GM19438 (cell line): ENCODE measurements at regions not wholly inside any gene's neighbourhood (a gene's known extent, or its start where the extent isn't known, plus 50 kb on each side); places are given as distances from the start of the nearest gene placed in this dataset.

Experiments used
- ATAC-seq: cut with Tn5 transposase; IDR thresholded peaks from one replicate; pipeline ENCODE4 v1.9.1; 2021; ENCODE audit warnings: low read depth; ENCODE audit not compliant: unreplicated experiment

DNA sequence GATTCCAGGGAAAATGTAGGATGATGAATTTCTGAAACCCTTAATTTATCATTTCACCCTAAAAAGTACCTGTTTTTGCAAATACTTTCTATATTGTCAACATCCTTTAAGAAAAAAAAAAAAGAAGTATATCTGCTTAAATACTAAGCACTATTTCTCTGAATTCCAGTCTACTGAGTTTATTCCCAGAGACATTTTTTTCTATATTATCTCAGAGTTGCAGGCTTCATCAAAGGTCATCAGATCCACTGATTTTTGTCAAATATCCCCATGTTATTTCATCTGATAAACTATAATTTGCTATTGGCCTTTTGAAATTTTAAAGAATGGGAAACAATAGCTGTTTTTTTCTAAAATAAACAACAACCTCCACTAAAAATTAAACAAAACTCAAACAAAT is 357.6 kb upstream of the ID4 start:
- no peak for ATAC-seq

DNA sequence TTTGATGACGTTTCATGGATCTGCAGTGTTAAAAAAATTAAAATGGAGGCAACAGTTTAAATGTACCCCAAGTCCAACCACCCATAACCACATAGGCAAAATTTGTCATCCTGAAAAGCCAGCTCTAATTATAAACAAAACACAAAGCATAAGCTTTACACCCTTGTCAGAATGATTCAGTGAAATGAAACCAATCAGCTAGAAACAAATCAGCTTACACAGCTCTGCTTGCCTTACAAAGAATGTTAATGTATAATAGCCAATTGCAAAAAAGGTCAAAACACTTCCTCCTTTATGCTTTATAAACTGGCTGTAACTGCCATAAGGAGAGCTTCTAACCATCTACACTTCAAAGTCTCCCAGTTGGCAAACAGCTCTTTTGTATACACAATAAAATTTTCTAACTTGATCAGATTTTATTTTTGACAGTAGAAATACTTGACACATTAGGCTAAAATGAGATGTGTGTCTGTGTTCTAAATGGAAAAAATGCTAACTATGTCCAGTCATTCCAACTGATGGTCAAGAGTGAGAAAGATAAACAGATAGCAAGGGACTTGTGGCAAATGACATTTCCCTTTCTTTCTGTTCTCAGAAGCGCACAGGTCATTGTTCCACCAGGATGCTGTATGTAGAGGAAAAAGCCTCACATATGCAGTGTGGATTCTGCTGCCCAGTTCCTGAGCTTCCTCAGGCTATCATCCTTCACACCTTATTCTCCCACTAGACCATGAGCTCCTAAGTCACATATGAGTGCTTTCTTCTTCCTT is 344.3 kb upstream of the ID4 start:
- ATAC-seq = no peak

GRCh38 chr6:19501737-19502245 is 335.4 kb upstream of the ID4 start:
- ATAC-seq = no peak

- ATAC-seq = no peak
Observed at GRCh38 chr6:19502301-19502700, 334.9 kb upstream of the ID4 start.

- ATAC-seq = no peak
Observed at GRCh38 chr6:19515939-19516338, 321.2 kb upstream of the ID4 start.

GRCh38 chr6:19519941-19520340 is 317.2 kb upstream of the ID4 start:
- no peak for ATAC-seq

DNA sequence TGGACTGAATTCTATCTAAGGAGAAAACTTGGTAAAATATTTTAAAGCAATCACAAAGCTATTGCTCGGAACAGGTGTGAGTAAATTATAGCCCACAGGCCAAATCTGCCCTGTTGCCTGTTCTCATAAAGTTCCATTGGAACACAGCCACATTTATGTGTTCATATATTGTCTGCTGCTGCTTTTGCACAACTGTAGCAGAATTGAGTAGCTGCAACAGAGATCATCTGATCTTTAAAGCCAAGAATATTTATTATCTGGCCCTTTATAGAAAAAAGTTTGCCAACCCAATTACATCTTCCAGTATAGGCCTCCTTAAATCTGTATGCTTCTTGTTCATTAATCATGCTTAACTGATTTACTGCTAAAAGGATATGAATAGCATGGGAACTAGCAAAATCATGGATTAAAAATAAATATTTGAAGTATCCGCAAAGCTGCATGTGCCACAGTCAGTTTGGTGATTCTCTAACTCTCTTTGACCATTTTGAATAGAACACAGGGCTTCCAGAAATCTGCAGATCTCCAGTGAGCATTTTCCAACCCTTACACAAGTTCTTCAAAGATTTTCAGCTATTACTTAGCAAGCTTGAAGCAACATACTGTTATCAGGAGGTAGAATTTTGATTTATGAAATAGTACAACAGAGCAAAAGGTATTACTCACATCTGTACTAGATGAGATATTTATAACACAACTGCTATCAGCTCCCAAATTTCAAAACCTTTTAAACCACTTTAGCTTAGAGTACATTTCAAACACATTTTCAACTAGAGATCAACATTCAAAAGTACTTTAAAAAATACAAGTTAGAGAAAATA is 312.6 kb upstream of the ID4 start:
- ATAC-seq = no peak

- no peak for ATAC-seq
Observed at GRCh38 chr6:19525673-19526072, 311.5 kb upstream of the ID4 start.

GRCh38 chr6:19530188-19530587 is 307.0 kb upstream of the ID4 start:
- ATAC-seq = no peak

- ATAC-seq = no peak
Observed at GRCh38 chr6:19535351-19535750, 301.8 kb upstream of the ID4 start.

DNA sequence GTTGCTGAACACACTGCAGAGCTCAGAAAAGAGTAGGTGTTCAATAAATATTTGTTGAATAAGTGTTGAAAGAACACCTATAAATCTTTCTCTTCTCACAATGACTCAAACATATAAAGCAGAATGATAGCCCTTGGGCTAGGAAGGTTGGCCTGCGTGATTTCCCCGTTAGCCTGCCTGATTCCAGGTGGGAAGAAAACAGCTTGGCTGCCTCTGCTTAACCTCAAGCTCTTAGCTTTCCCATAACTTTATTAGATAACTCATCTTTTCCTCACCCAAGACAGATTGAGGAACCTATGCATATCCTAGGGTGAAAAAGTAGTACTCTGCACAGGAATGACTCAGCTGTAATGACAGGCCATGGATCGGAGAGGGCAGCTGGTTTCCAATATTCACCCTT is 300.3 kb upstream of the ID4 start:
- no peak for ATAC-seq

GRCh38 chr6:19538096-19538495 is 299.1 kb upstream of the ID4 start:
- no peak for ATAC-seq

DNA sequence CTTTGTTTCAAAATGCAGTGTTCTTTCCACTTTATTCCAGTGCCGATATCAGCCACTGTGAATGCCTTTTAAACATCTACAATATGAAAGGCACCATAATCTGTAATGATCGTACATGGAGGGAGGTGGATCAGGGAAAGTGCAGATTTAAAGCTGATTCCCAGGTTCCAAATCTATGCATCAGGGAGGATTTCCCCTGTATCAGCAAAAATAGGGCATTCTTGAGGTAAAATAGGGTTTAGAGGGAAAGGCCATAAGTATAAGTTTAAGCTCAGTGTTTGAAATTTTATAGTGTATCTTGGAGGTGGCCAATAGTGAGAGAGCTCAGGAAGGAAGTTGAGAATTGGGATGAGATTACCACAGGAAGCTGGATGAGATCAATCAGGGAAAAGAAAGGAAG is 289.7 kb upstream of the ID4 start:
- ATAC-seq = no peak

GRCh38 chr6:19549109-19549508 is 288.1 kb upstream of the ID4 start:
- no peak for ATAC-seq

DNA sequence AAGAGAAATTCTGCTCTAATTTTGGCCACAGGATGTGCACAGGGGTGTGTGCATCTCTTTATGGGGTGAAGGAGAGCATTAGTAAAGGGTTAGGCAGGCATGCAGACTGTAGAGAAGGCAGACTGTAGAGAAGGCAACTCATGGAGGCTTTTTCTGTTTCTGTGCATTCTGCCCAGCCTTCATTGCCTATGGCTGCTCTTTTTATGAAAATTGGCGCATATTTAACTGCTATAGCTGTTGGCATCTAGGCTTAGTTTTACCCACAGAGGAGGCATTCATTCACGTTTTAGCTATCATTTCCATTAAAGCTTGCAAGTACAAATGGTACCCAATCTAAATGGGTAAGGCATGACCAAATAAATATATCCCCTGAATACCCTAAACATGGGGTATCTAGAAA is 286.8 kb upstream of the ID4 start:
- no peak for ATAC-seq

DNA sequence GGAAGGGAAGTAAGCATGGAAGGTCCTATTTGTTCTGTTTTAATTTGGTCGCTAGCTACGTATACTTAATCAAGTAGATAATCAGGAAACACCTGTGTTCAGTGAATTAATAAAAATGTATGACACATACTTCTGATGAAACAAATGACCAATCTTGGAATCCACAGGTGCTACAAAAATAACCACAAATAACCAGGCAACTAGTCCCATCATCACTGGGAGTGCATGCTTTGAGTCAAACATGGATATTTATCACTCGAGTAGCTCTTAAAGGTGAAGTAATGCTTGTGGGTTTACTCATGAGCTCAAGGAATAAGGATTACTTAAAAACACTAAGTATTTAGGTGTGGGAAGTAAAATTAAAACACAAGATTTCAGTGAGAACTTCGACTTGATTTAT is 285.6 kb upstream of the ID4 start:
- ATAC-seq = no peak

GRCh38 chr6:19552076-19552475 is 285.1 kb upstream of the ID4 start:
- no peak for ATAC-seq

- no peak for ATAC-seq
Observed at GRCh38 chr6:19552588-19552987, 284.6 kb upstream of the ID4 start.

DNA sequence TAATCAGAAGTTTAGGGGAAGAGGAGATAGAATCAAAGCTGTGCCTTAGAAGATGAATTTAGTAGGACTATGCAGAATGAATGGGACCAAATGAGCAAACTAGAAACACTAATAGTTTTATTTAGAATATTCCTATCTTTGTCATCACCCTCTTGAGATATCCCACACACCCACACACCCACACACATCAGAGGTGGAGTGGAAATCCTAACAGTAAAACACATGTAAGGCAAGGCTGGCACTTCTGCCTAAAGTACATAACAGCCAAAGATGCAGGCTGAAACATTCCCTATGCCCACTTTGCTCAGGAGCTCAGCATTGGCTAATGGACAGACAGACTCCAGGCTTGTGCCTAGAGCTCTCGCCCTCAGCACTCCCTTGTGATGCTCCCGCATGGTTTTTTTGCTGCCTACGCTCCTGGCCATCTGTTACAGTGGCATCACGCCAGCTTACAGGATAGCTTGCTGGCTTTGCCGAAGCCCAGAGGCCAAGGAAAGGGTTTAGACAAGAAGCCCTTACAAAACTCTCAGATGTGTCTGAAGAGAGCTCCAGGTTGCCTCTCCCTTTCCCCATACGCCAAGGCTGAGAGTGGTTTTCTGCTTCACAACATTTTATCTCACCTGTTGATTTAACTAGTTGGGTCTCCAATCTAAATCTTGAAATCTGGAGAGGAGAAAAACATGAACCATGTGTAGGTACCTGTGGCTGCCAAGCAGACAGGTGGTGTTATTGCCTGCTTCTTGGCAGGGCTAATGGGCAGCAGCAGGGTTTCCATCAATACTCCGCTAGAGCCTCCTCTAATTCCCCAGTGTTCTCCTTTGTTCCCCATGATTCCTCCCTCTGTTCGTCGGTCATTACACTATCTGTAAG is 282.6 kb upstream of the ID4 start:
- ATAC-seq = no peak

- ATAC-seq = no peak
Observed at GRCh38 chr6:19557191-19557590, 280.0 kb upstream of the ID4 start.

GRCh38 chr6:19558201-19558600 is 279.0 kb upstream of the ID4 start:
- no peak for ATAC-seq
